ENCODE measurements at regions not wholly inside any gene's neighbourhood (a gene's known extent, or its start where the extent isn't known, plus 50 kb on each side); places are given as distances from the start of the nearest gene placed in this dataset.

DNA sequence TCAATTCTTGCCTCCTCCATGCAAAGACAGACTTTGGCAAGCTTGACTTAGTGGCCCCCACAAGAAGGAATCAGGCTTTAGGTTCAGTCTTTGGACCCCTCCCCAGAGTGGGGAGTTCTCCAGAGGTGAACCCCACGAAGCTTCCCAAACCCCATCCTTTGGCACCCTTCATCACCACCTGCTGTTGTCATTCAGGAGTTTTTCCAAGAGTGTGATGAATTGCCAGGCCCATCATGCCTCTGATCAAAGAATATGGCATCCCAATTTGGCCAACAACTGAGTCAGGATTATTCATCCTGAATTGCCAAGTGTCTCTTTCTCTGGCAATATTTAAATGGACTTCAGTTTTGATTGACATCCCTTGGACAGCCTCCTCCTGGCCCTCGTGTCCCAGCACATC is 404.7 kb upstream of the MKI67 start:
- Histone ChIP-seq H3K4me2 (ENCODE audit: insufficient read depth, low read length) (no peak overlapping the region), H3K79me2 (ENCODE audit: insufficient read depth, low read length) (no peaks in the 10 kb centered on the region), H3K27ac (ENCODE audit: low read length) (no peak overlapping the region), H3K9ac (ENCODE audit: low read depth, low read length) (no peak overlapping the region), H2AFZ (ENCODE audit: low read depth, low read length) (no peak overlapping the region), H4K20me1 (ENCODE audit: insufficient read depth, low read length) (no peaks in the 10 kb centered on the region), H3K4me3 (ENCODE audit: low read depth in 1 of 2, low read length in 2 of 2) (no peak overlapping the region), H3K27me3 (ENCODE audit: insufficient read depth, low read length, poor library complexity) (peaks cover 34% of the 10 kb centered on the region), H3K36me3 (ENCODE audit: insufficient read depth, low read length) (no peaks in the 10 kb centered on the region), H3K9me3 (ENCODE audit: insufficient read depth, low read length, severe bottlenecking) (no peaks in the 10 kb centered on the region), H3K4me1 (ENCODE audit: insufficient read depth, low read length) (no peaks in the 10 kb centered on the region)
- DNase-seq: no peak
- TF ChIP-seq CTCF (IDR thresholded peaks at IDR 0.05; ENCODE audit: borderline replicate concordance, extremely low read depth, low read length, poor library complexity, severe bottlenecking) (no peak), EZH2 (IDR thresholded peaks at IDR 0.05; ENCODE audit: borderline replicate concordance, low read depth, low read length, severe bottlenecking) (no peak)
- no peak for ATAC-seq (ENCODE audit: insufficient read depth, low read depth)

DNA sequence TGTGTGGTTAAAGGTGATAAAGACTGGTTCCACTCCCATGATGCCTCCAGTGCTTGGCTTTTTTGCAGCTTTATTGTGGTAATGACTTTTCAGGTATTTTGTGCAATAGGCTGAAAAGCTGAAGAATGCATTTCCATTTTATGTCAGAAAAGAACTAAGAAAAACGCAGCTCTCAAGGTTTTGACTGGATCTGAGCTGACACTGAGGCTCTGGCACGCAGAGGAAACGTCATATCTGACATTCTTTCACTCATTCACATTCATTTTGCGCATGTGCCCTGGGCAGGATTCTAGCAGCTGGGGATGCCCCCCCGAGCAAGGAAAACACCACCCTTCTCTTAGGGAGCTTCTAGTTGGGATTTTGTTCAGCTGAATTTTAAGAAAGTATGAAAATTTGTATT is 408.5 kb upstream of the MKI67 start:
- no peaks in the 10 kb centered on the region; the same call in 1 of the 2 replicates for H3K4me1 ChIP-seq (ENCODE audit: insufficient read depth, low read length)
- H3K9me3 ChIP-seq (ENCODE audit: insufficient read depth, low read length, severe bottlenecking): no peaks in the 10 kb centered on the region
- H3K36me3 ChIP-seq (ENCODE audit: insufficient read depth, low read length): no peaks in the 10 kb centered on the region
- H3K79me2 ChIP-seq (ENCODE audit: insufficient read depth, low read length): no peaks in the 10 kb centered on the region
- H3K9ac ChIP-seq (ENCODE audit: low read depth, low read length): no peak overlapping the region
- DNase-seq (no peak), ATAC-seq (ENCODE audit: insufficient read depth, low read depth) (no peak)
- H3K4me3 ChIP-seq (ENCODE audit: low read depth in 1 of 2, low read length in 2 of 2): no peak overlapping the region
- H3K4me2 ChIP-seq (ENCODE audit: insufficient read depth, low read length): no peak overlapping the region
- no peak overlapping the region for H3K27ac ChIP-seq (ENCODE audit: low read length)
- no peak overlapping the region for H2AFZ ChIP-seq (ENCODE audit: low read depth, low read length)
- TF ChIP-seq EZH2 (IDR thresholded peaks at IDR 0.05; ENCODE audit: borderline replicate concordance, low read depth, low read length, severe bottlenecking): no peak
- TF ChIP-seq CTCF (IDR thresholded peaks at IDR 0.05; ENCODE audit: borderline replicate concordance, extremely low read depth, low read length, poor library complexity, severe bottlenecking): no peak
- peaks cover 45% of the 10 kb centered on the region for H3K27me3 ChIP-seq (ENCODE audit: insufficient read depth, low read length, poor library complexity)
- no peaks in the 10 kb centered on the region for H4K20me1 ChIP-seq (ENCODE audit: insufficient read depth, low read length)

DNA sequence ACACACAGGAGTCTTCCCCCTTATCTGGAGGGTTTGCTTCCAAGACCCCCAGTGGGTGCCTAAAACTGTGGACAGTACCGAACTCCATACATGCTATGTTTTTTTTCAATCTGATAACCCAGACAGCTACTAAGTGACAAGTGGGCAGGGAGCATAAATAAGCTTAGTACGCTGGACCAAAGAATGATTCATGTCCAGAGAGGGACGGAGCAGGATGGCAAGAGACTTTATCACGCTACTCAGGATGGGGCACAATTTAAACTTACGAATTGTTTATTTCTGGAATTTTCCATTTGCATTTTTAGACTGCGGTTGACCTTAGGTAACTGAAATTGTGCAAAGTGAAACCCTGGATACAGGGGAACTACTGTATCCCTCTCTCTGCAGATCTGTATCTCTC is 410.0 kb upstream of the MKI67 start:
- peaks cover 40% of the 10 kb centered on the region for H3K27me3 ChIP-seq (ENCODE audit: insufficient read depth, low read length, poor library complexity)
- no peak for DNase-seq
- no peak for TF ChIP-seq EZH2 (IDR thresholded peaks at IDR 0.05; ENCODE audit: borderline replicate concordance, low read depth, low read length, severe bottlenecking)
- no peak for TF ChIP-seq CTCF (IDR thresholded peaks at IDR 0.05; ENCODE audit: borderline replicate concordance, extremely low read depth, low read length, poor library complexity, severe bottlenecking)
- H2AFZ ChIP-seq (ENCODE audit: low read depth, low read length): no peak overlapping the region
- H3K4me1 ChIP-seq (ENCODE audit: insufficient read depth, low read length): no peaks in the 10 kb centered on the region; the same call in 1 of the 2 replicates
- H3K9me3 ChIP-seq (ENCODE audit: insufficient read depth, low read length, severe bottlenecking): no peaks in the 10 kb centered on the region
- ATAC-seq (ENCODE audit: insufficient read depth, low read depth): no peak
- no peak overlapping the region for H3K27ac ChIP-seq (ENCODE audit: low read length)
- H3K79me2 ChIP-seq (ENCODE audit: insufficient read depth, low read length): no peaks in the 10 kb centered on the region
- no peak overlapping the region for H3K9ac ChIP-seq (ENCODE audit: low read depth, low read length)
- H3K4me3 ChIP-seq (ENCODE audit: low read depth in 1 of 2, low read length in 2 of 2): no peak overlapping the region
- no peak overlapping the region for H3K4me2 ChIP-seq (ENCODE audit: insufficient read depth, low read length)
- no peaks in the 10 kb centered on the region for H4K20me1 ChIP-seq (ENCODE audit: insufficient read depth, low read length)
- no peaks in the 10 kb centered on the region for H3K36me3 ChIP-seq (ENCODE audit: insufficient read depth, low read length)

DNA sequence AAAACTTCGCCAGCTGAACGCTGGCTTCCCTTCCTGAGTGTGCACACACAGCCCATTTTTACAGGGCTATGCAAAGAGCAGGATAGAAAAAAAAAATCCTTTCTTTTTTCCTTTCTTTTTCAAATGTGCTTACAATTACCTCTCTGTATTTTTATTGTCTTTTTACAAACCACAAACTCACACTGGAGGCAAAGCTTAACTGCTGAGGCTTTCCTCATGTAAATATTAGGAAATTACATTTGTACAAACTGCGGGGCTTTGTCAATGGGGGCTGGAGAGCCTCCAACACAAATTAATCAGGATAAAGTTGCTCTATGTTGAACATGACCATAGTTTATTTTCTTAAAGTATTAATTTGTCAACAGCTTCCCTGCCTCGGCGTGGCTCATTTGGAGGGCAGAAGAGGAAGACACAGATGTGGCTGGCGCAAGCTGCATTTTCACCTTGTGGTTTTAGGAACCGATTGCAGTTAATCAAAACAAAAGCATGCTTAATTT is 411.7 kb upstream of the MKI67 start:
- Histone ChIP-seq H3K9ac (ENCODE audit: low read depth, low read length) (no peak overlapping the region), H2AFZ (ENCODE audit: low read depth, low read length) (no peak overlapping the region), H3K4me2 (ENCODE audit: insufficient read depth, low read length) (no peak overlapping the region), H3K36me3 (ENCODE audit: insufficient read depth, low read length) (no peaks in the 10 kb centered on the region), H4K20me1 (ENCODE audit: insufficient read depth, low read length) (no peaks in the 10 kb centered on the region), H3K9me3 (ENCODE audit: insufficient read depth, low read length, severe bottlenecking) (no peaks in the 10 kb centered on the region), H3K4me1 (ENCODE audit: insufficient read depth, low read length) (no peaks in the 10 kb centered on the region; the same call in 1 of the 2 replicates), H3K27ac (ENCODE audit: low read length) (no peak overlapping the region), H3K27me3 (ENCODE audit: insufficient read depth, low read length, poor library complexity) (peaks cover 33% of the 10 kb centered on the region), H3K79me2 (ENCODE audit: insufficient read depth, low read length) (no peaks in the 10 kb centered on the region), H3K4me3 (ENCODE audit: low read depth in 1 of 2, low read length in 2 of 2) (no peak overlapping the region)
- no peak for DNase-seq
- TF ChIP-seq CTCF (IDR thresholded peaks at IDR 0.05; ENCODE audit: borderline replicate concordance, extremely low read depth, low read length, poor library complexity, severe bottlenecking): no peak
- no peak for TF ChIP-seq EZH2 (IDR thresholded peaks at IDR 0.05; ENCODE audit: borderline replicate concordance, low read depth, low read length, severe bottlenecking)
- no peak for ATAC-seq (ENCODE audit: insufficient read depth, low read depth)
